PC-3 (cell line): ENCODE measurements at regions not wholly inside any gene's neighbourhood (a gene's known extent, or its start where the extent isn't known, plus 50 kb on each side); places are given as distances from the start of the nearest gene placed in this dataset.

Source experiments
- EZH2 ChIP-seq: fragments of 300-600 bp; sonication (generic); IDR thresholded peaks from one replicate; pipeline ENCODE4 v1.6.1; 2017; ENCODE audit warnings: antibody characterized with exemption, mild to moderate bottlenecking, low read length; ENCODE audit not compliant: unreplicated experiment
- EZH2phosphoT487 ChIP-seq: fragments of 300-600 bp; sonication (generic); IDR thresholded peaks from 2 replicates; pipeline ENCODE4 v1.6.1; 2018; ENCODE audit warnings: mild to moderate bottlenecking, antibody characterized with exemption, low read length, borderline replicate concordance
- TF ChIP-seq, protein P1 (sequence below): fragments of 300-600 bp; sonication (generic); conservative IDR thresholded peaks from 2 replicates; pipeline ENCODE4 v1.5.1; 2017; ENCODE audit warnings: antibody characterized with exemption, low read depth, mild to moderate bottlenecking, low read length

DNA sequence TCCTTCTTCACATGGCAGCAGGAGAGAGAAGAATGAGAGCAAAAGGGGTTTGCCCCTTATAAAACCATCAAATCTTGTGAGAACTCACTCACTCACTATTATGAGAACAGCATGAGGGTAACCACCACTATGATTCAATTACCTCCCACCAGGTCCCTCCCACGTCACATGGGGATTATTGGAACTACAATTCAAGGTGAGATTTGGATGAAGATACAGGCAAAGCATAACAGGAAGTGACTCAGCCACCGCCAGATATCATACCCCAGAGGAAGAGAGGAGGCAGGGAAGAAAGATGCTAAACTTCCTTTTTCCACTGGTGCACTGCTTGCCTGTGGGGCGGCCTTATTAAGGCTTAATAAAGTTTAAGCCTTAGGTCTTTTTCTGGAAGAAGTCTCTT lies 766.1 kb downstream of the KCTD8 start:
- TF ChIP-seq EZH2 (no peak), EZH2phosphoT487 (no peak)
- TF ChIP-seq, protein P1, sequence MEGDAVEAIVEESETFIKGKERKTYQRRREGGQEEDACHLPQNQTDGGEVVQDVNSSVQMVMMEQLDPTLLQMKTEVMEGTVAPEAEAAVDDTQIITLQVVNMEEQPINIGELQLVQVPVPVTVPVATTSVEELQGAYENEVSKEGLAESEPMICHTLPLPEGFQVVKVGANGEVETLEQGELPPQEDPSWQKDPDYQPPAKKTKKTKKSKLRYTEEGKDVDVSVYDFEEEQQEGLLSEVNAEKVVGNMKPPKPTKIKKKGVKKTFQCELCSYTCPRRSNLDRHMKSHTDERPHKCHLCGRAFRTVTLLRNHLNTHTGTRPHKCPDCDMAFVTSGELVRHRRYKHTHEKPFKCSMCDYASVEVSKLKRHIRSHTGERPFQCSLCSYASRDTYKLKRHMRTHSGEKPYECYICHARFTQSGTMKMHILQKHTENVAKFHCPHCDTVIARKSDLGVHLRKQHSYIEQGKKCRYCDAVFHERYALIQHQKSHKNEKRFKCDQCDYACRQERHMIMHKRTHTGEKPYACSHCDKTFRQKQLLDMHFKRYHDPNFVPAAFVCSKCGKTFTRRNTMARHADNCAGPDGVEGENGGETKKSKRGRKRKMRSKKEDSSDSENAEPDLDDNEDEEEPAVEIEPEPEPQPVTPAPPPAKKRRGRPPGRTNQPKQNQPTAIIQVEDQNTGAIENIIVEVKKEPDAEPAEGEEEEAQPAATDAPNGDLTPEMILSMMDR = no peak
